ENCODE measurements at regions not wholly inside any gene's neighbourhood (a gene's known extent, or its start where the extent isn't known, plus 50 kb on each side); places are given as distances from the start of the nearest gene placed in this dataset.

- no peak for TF ChIP-seq POLR2A (IDR thresholded peaks at IDR 0.05; ENCODE audit: low read depth, low read length)
- DNase-seq (ENCODE audit: insufficient read length, low spot score) (no peak), FAIRE-seq (no peak)
Measured at GRCh38 chr12:124715121-124715990, 147.9 kb upstream of the NCOR2 start.

GRCh38 chr12:124713436-124714082 lies 146.1 kb upstream of the NCOR2 start:
- no peak for TF ChIP-seq POLR2A (IDR thresholded peaks at IDR 0.05; ENCODE audit: low read depth, low read length)
- no peak for DNase-seq (ENCODE audit: insufficient read length, low spot score)
- FAIRE-seq: no peak

DNA sequence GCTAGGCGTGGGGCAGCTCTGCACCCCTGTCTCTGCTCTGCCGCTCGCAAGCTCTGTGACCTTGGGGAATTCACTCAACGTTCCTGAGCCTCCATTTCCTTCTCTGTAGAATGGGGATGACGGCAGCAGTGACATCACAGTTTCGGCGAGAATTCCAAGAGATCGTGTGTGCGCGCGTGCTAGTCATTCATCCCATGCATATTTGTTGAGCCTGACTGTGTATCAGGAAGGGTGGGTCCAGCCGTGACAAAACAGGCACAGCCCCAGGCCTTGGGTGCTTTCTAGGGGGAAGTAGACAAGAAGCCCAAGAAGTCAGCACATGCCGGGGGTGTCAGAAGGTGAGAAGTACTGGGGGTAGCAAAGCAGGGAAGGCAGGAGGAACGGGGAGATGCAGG lies 145.6 kb upstream of the NCOR2 start:
- DNase-seq (ENCODE audit: insufficient read length, low spot score): no peak
- FAIRE-seq: no peak
- TF ChIP-seq POLR2A (IDR thresholded peaks at IDR 0.05; ENCODE audit: low read depth, low read length): no peak

DNA sequence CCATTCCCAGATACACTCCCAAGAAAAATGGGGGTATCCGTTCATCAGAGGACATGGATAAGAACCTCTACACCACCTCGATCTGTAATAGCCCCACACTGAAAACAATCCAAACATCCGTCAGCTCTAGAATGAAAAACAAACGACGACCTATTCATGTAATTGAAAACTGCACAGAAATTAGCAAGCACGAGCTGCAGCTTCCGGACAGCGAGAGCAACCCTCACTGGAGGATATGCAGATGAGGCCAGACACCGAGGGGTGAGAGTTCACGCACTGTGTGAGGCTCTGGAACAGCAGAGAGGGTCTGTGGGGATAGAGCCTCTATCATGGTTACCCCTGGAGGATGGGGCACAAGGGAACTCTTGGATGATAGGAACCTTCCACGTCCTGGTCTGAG lies 143.9 kb upstream of the NCOR2 start:
- no peak for DNase-seq (ENCODE audit: insufficient read length, low spot score)
- no peak for FAIRE-seq
- TF ChIP-seq POLR2A (IDR thresholded peaks at IDR 0.05; ENCODE audit: low read depth, low read length): no peak

DNA sequence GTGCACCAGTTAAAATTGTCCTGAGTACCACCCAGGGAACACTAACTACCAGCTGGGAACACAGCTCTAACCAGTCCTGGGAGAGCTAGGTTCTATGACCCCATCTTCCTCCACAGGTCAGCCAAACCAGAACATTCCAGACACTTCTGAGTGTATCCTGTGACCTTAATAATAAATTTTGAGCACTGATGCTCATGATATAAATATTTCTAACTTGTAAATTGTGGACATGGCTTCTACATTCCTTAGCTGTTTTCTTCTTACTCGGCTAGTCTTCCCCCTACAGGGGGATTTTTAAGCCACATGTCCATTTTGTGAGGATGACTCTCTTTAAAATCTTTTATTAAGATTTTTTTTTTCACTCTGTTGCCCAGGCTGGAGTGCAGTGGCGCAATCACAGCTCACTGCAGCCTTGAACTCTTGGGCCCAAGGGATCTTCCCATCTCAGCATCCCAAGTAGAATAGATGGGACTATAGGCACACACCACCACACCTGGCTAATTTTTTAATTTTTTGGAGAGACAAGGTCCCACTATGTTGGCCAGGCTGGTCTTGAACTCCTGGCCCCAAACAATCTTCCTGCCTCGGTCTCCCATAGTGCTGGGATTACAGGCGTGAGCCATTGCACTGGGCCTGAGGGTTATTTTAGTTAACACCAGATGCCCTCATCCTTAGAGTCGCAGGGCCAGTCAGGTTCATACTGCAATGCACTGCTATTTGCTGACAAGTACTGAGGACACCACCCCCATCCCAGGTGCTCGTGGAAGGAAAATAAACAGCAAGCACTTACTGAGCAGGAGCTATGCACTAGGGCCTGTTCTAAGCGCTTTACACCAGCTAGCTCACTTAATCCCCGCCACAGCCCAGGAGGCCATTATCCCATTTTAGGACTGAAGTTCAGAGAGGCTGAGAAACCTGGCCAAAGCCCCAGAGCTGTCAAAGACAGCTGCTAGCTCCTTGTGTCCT lies 142.6 kb upstream of the NCOR2 start:
- FAIRE-seq (no peak), DNase-seq (ENCODE audit: insufficient read length, low spot score) (no peak)

GRCh38 chr12:124707316-124707715 lies 139.9 kb upstream of the NCOR2 start:
- TF ChIP-seq POLR2A (IDR thresholded peaks at IDR 0.05; ENCODE audit: low read depth, low read length): no peak
- no peak for FAIRE-seq
- DNase-seq (ENCODE audit: insufficient read length, low spot score): no peak

More for the DNA sequence above, 142.6 kb upstream of the NCOR2 start:
- TF ChIP-seq POLR2A (IDR thresholded peaks at IDR 0.05; ENCODE audit: low read depth, low read length): no peak

- DNase-seq (ENCODE audit: insufficient read length, low spot score) (no peak), FAIRE-seq (no peak)
- TF ChIP-seq POLR2A (IDR thresholded peaks at IDR 0.05; ENCODE audit: low read depth, low read length): no peak
Measured at GRCh38 chr12:124706363-124706762, 139.0 kb upstream of the NCOR2 start.

DNA sequence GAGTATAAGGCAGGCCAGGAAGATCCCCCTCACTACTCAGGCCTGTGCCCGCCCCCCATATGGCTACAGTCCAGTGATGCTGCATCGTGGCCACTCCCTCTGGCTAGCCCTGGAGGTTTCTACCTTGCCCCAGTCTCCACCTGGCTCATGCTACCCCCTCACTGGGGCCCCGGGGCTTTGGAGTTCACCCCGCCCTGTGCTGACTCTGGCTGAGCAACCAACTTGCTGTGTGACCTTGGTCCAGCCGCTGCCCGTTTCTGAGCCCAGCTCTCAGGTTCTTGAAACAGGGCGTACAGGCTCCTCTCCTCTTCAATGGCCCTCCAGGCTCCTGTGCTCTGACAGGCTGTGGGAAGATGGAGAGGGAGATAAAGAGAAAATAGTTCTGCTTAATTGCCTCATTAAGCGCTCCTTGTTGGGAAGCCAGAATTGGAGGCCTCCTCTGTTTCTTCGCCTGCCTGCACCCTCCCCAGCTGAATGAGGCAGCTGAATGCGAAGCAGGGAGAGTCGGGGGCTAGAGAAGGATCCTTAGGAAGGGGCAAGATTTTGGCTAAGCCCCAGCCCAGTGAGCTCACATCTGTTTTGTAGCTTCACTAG lies 138.2 kb upstream of the NCOR2 start:
- no peak for FAIRE-seq
- no peak for TF ChIP-seq POLR2A (IDR thresholded peaks at IDR 0.05; ENCODE audit: low read depth, low read length)
- DNase-seq (ENCODE audit: insufficient read length, low spot score): no peak

GRCh38 chr12:124704619-124705018 lies 137.2 kb upstream of the NCOR2 start:
- TF ChIP-seq POLR2A (IDR thresholded peaks at IDR 0.05; ENCODE audit: low read depth, low read length): no peak
- FAIRE-seq (no peak), DNase-seq (ENCODE audit: insufficient read length, low spot score) (no peak)

DNA sequence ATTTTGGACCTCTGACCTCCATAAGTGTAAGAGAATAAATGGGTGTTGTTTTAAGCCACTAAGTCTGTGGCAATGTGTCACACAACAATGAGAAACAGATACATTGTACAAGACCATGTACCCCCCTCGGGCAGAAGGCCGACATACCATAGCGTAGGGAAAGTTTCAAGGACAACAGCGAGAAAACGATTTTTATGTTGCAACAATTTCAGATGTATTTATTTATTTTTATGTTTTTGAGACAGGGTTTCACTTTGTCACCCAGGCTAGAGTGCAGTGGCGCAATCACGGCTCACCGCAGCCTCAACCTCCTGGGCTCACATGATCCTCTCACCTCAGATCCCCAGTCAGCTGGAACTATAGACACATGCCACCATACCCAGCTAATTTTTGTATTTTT lies 136.4 kb upstream of the NCOR2 start:
- no peak for FAIRE-seq
- no peak for DNase-seq (ENCODE audit: insufficient read length, low spot score)
- TF ChIP-seq POLR2A (IDR thresholded peaks at IDR 0.05; ENCODE audit: low read depth, low read length): no peak

GRCh38 chr12:124702736-124703135 lies 135.3 kb upstream of the NCOR2 start:
- TF ChIP-seq POLR2A (IDR thresholded peaks at IDR 0.05; ENCODE audit: low read depth, low read length): no peak
- no peak for FAIRE-seq
- DNase-seq (ENCODE audit: insufficient read length, low spot score): no peak

GRCh38 chr12:124700810-124701592 lies 133.6 kb upstream of the NCOR2 start:
- no peak for TF ChIP-seq POLR2A (IDR thresholded peaks at IDR 0.05; ENCODE audit: low read depth, low read length)
- FAIRE-seq (no peak), DNase-seq (ENCODE audit: insufficient read length, low spot score) (no peak)

- FAIRE-seq (no peak), DNase-seq (ENCODE audit: insufficient read length, low spot score) (no peak)
- TF ChIP-seq POLR2A (IDR thresholded peaks at IDR 0.05; ENCODE audit: low read depth, low read length): no peak
Measured at GRCh38 chr12:124699909-124700308, 132.5 kb upstream of the NCOR2 start.

Data from H54 (cell line).